HCT116 (cell line): ENCODE measurements at regions not wholly inside any gene's neighbourhood (a gene's known extent, or its start where the extent isn't known, plus 50 kb on each side); places are given as distances from the start of the nearest gene placed in this dataset.

Source experiments
- ATAC-seq: fragments of 200-7000 bp; cut with Tn5 transposase; 2 replicates; pipeline ENCODE4 v1.9.1; 2020; ENCODE audit warnings: mild to moderate bottlenecking, moderate library complexity
- BruUV-seq: library from RNA; stranded (reverse); fragments of 400-500 nt; replicated peaks from 2 replicates; lab custom pipeline; 2021; lab: Mats Ljungman, UMichigan
- CTCF ChIA-PET: fragments of 300-600 bp; sonication (Branson Sonifier 250); formaldehyde crosslinking; loops from one replicate; lab custom pipeline; 2021; ENCODE audit warnings: antibody characterized with exemption; lab: Charles Lee
- POLR2A ChIA-PET: fragments of 300-600, 350-600 bp; sonication (Branson Sonifier 250); formaldehyde crosslinking; loops from one replicate; lab custom pipeline; 2021; ENCODE audit warnings: antibody characterized with exemption; lab: Charles Lee
- RAD21 ChIA-PET, 2 experiments: fragments of 300-600 bp; sonication (Branson Sonifier 250); formaldehyde crosslinking; loops; one replicate each; lab custom pipeline; 2023; ENCODE audit warnings: low total read pairs in 2 of 2; ENCODE audit not compliant: uncharacterized antibody in 2 of 2, unreplicated experiment in 2 of 2, low non-redundant PET in 1 of 2; lab: Charles Lee
- DNase-seq: peaks from one replicate; pipeline ENCODE4 v3.0.0-alpha.2; 2010; ENCODE audit warnings: low read depth, low spot score
- H2AFZ ChIP-seq: fragments of 200-600 bp; shearing (Covaris generic), sonication (generic); 2 replicates; pipeline ENCODE4 v1.6.1; 2017; ENCODE audit warnings: low read depth, mixed run types, mixed read lengths, antibody characterized with exemption, low read length; ENCODE audit not compliant: poor library complexity, severe bottlenecking
- H3K27ac ChIP-seq: 2 replicates; pipeline ENCODE4 v1.5.1; 2012; ENCODE audit warnings: low read depth, low read length
- H3K27me3 ChIP-seq: fragments of 200-600 bp; sonication (generic); 2 replicates; pipeline ENCODE4 v1.6.1; 2016; ENCODE audit warnings: mixed run types, low read length, mixed read lengths; ENCODE audit not compliant: insufficient read depth
- H3K36me3 ChIP-seq, 2 experiments: fragments of 200-500 bp in 1 of 2; fragments of 200-600 bp in 1 of 2; sonication (Bioruptor generic) in 1 of 2; sonication (generic) in 1 of 2; 2 replicates each; pipeline versions ENCODE4 v1.5.1 to v1.6.1; 2014 to 2016; ENCODE audit warnings: low read length in 2 of 2, inconsistent platforms in 1 of 2, mixed read lengths in 1 of 2, mixed run types in 1 of 2; ENCODE audit not compliant: insufficient read depth in 2 of 2, control insufficient read depth in 1 of 2
- H3K4me1 ChIP-seq, 2 experiments: fragments of 200-600 bp in 1 of 2; sonication (generic) in 1 of 2; 2 replicates each; pipeline versions ENCODE4 v1.5.1 to v1.6.1; 2012 to 2017; ENCODE audit warnings: low read length in 2 of 2, inconsistent platforms in 1 of 2, mild to moderate bottlenecking in 1 of 2, mixed read lengths in 1 of 2, mixed run types in 1 of 2, moderate library complexity in 1 of 2; ENCODE audit not compliant: insufficient read depth in 2 of 2, control insufficient read depth in 1 of 2
- H3K4me2 ChIP-seq: fragments of 200-600 bp; sonication (generic); 2 replicates; pipeline ENCODE4 v1.6.1; 2017; ENCODE audit warnings: mixed run types, low read length, mixed read lengths
- H3K4me3 ChIP-seq, 2 experiments: fragments of 200-600 bp in 1 of 2; sonication (generic) in 1 of 2; replicated peaks in 1 of 2; 2 replicates each; pipeline ENCODE4 v1.5.1; 2011 to 2016; ENCODE audit warnings: low read length in 2 of 2, control low read depth in 1 of 2, low read depth in 1 of 2, mild to moderate bottlenecking in 1 of 2, mixed read lengths in 1 of 2, mixed run types in 1 of 2
- H3K79me2 ChIP-seq: fragments of 200-600 bp; sonication (generic); 2 replicates; pipeline ENCODE4 v1.6.1; 2017; ENCODE audit warnings: mild to moderate bottlenecking, mixed run types, low read length, moderate library complexity, mixed read lengths; ENCODE audit not compliant: insufficient read depth
- H3K9ac ChIP-seq: fragments of 200-600 bp; sonication (generic); 2 replicates; pipeline ENCODE4 v1.6.1; 2016; ENCODE audit warnings: low read length, mixed read lengths
- H3K9me2 ChIP-seq: fragments of 200-600 bp; sonication (generic), shearing (Covaris generic); 2 replicates; pipeline ENCODE4 v1.6.1; 2017; ENCODE audit warnings: mixed run types, mild to moderate bottlenecking, moderate library complexity; ENCODE audit not compliant: insufficient read depth
- H3K9me3 ChIP-seq, 2 experiments: fragments of 200-500 bp in 1 of 2; fragments of 200-600 bp in 1 of 2; sonication (Bioruptor generic) in 1 of 2; sonication (generic) in 1 of 2; 2 replicates each; pipeline ENCODE4 v1.6.1; 2014 to 2017; ENCODE audit warnings: low read length in 2 of 2, mixed read lengths in 2 of 2, inconsistent platforms in 1 of 2, low read depth in 1 of 2, mild to moderate bottlenecking in 1 of 2, mixed run types in 1 of 2, moderate library complexity in 1 of 2; ENCODE audit not compliant: control insufficient read depth in 1 of 2, insufficient read depth in 1 of 2
- H4K20me1 ChIP-seq: fragments of 200-600 bp; sonication (generic), shearing (Covaris generic); 2 replicates; pipeline ENCODE4 v1.6.1; 2017; ENCODE audit warnings: mixed run types, mild to moderate bottlenecking, moderate library complexity; ENCODE audit not compliant: insufficient read depth
- CBX3 ChIP-seq: IDR thresholded peaks from 2 replicates; pipeline ENCODE4 v1.6.1; 2012; ENCODE audit warnings: low read depth
- CEBPB ChIP-seq: IDR thresholded peaks from 2 replicates; pipeline ENCODE4 v1.6.1; 2012; ENCODE audit warnings: low read depth
- CTCF ChIP-seq, 3 experiments: fragments of 200-600 bp in 1 of 3; sonication (generic) in 1 of 3; IDR thresholded peaks in 2 of 3; conservative IDR thresholded peaks in 1 of 3; 2 replicates each; pipeline ENCODE4 v1.5.1; 2012 to 2017; ENCODE audit warnings: low read depth in 2 of 3, low read length in 2 of 3, antibody characterized with exemption in 1 of 3, borderline replicate concordance in 1 of 3, control low read depth in 1 of 3, mild to moderate bottlenecking in 1 of 3, mixed read lengths in 1 of 3, mixed run types in 1 of 3, moderate library complexity in 1 of 3; ENCODE audit not compliant: insufficient read depth in 1 of 3
- EGR1 ChIP-seq: IDR thresholded peaks from 2 replicates; pipeline ENCODE4 v1.6.1; 2012; ENCODE audit warnings: low read depth
- EZH2 ChIP-seq: fragments of 200-600 bp; sonication (generic); IDR thresholded peaks from 2 replicates; pipeline ENCODE4 v1.6.1; 2017; ENCODE audit warnings: antibody characterized with exemption, mixed run types
- EZH2phosphoT487 ChIP-seq: fragments of 200-600 bp; IDR thresholded peaks from 2 replicates; pipeline ENCODE4 v1.6.1; 2018; ENCODE audit warnings: antibody characterized with exemption, borderline replicate concordance
- FOSL1 ChIP-seq: IDR thresholded peaks from 2 replicates; pipeline ENCODE4 v1.6.1; 2012; ENCODE audit warnings: low read depth
- MAX ChIP-seq: IDR thresholded peaks from 2 replicates; pipeline ENCODE4 v1.6.1; 2012
- POLR2A ChIP-seq: IDR thresholded peaks from 2 replicates; pipeline ENCODE4 v1.7.0; 2011; ENCODE audit warnings: borderline replicate concordance; ENCODE audit not compliant: insufficient read depth, insufficient read length; ENCODE audit errors: extremely low read depth
- POLR2AphosphoS5 ChIP-seq: IDR thresholded peaks from 2 replicates; pipeline ENCODE4 v1.6.1; 2011; ENCODE audit warnings: mild to moderate bottlenecking, low read depth, low read length, moderate library complexity
- SIN3A ChIP-seq: IDR thresholded peaks from 2 replicates; pipeline ENCODE4 v1.6.1; 2012; ENCODE audit warnings: low read depth
- SP1 ChIP-seq: IDR thresholded peaks from 2 replicates; pipeline ENCODE4 v1.6.1; 2012; ENCODE audit warnings: low read depth
- SRF ChIP-seq: IDR thresholded peaks from 2 replicates; pipeline ENCODE4 v1.6.1; 2012; ENCODE audit warnings: low read depth
- TCF7L2 ChIP-seq: IDR thresholded peaks from 2 replicates; pipeline ENCODE4 v1.7.0; 2011; ENCODE audit warnings: borderline replicate concordance, inconsistent platforms; ENCODE audit not compliant: insufficient read depth, insufficient read length; ENCODE audit errors: extremely low read depth
- YY1 ChIP-seq: IDR thresholded peaks from 2 replicates; pipeline ENCODE4 v1.6.1; 2011; ENCODE audit warnings: low read length, low read depth, moderate library complexity, mild to moderate bottlenecking; ENCODE audit not compliant: insufficient replicate concordance; ENCODE audit errors: extremely low read depth
- ZNF274 ChIP-seq: fragments of 200-500 bp; sonication (Bioruptor generic); IDR thresholded peaks from 2 replicates; pipeline ENCODE4 v1.6.1; 2014; ENCODE audit warnings: mild to moderate bottlenecking, low read depth, low read length, inconsistent platforms
- intact Hi-C: fragments of 100-400 bp; cut with micrococcal nuclease; formaldehyde crosslinking; loops from 2 replicates; pipeline ENCODE4 v1.10.0; 2022
- TF ChIP-seq, protein P1 (sequence below): IDR thresholded peaks from 2 replicates; pipeline ENCODE4 v1.6.1; 2012; ENCODE audit warnings: low read depth
- TF ChIP-seq, protein P2 (sequence below): IDR thresholded peaks from 2 replicates; pipeline ENCODE4 v1.6.1; 2011; ENCODE audit warnings: mild to moderate bottlenecking, low read length, moderate library complexity; ENCODE audit not compliant: insufficient replicate concordance; ENCODE audit errors: extremely low read depth

DNA sequence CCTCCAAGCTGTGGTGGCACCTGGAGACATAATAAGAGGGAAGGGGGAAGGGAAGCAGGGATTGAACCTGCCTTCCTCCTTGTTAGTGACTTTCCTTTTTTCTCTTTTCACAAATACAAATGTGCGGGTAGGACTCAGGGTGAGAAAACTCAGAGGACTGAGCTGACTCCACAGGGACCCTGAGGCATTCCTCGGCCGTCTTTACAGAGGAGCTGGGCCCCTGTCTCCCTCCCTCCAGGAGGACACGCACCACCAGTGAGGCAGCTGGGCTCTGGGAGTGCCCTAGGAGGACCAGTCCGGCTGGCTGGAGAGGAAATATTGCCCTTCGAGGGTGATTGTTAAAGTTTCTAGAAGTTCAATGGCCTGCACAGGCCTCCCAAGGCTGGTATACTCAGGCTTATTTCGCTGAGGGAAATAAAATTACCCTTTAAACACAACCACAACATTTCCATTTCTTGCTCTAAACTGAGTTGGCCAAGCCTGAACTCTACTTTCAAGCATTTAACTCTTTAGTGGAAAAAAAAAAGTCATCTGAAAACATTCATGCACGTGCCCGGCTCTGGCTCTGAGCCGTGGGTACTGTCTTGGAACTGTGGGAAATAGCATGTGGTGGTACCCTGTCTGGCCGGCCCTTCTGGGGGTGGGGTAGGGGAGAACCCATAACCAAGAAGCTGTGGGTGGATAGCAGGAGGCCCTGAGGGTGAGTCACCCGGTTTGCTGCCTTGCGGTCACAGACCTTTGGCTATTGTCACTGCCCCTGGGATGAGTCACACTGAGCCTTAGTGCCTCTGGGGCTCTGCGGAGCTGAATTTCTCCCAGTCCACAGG is 116.0 kb downstream of the COPS8 start:
- RAD21 ChIA-PET = no interaction called here
- Histone ChIP-seq H4K20me1 (no peaks in the 10 kb centered on the region; the same call in 1 of the 2 replicates), H3K9me2 (no peaks in the 10 kb centered on the region), H3K9ac (peak overlapping the region; percentile 42), H3K4me1 (peaks cover 20 to 32% of the 10 kb centered on the region in 2 experiments), H3K27me3 (peaks cover 22% of the 10 kb centered on the region; the same call in 1 of the 2 replicates), H3K79me2 (no peaks in the 10 kb centered on the region), H2AFZ (peak overlapping the region; percentile 66), H3K4me3 (peak overlapping the region; percentile 12 to 51), H3K27ac (peak overlapping the region; percentile 25), H3K4me2 (peak overlapping the region; percentile 88), H3K9me3 (peaks cover 0 to 4% of the 10 kb centered on the region in 2 experiments; a peak in 1 of 4 replicates), H3K36me3 (no peaks in the 10 kb centered on the region)
- no TSS peak for BruUV-seq
- CTCF ChIA-PET = interaction anchor here (1.1 kb wide), 1 partner anchor 16 kb away, joined by 3 read pairs; no protein-coding TSS in a partner anchor
- ATAC-seq = peak; percentile 95
- intact Hi-C loops = no loop called here
- POLR2A ChIA-PET = no interaction called here
- DNase-seq = peak; percentile 73
- TF ChIP-seq ZNF274 (no peak), POLR2AphosphoS5 (0 out of 2 replicates have a peak, but pooled peaks have one; percentile 29), FOSL1 (peak; percentile 97), CTCF (IDR thresholded peaks at IDR 0.05 in 2 of 3, conservative IDR thresholded peaks at IDR 0.05 in 1 of 3; ENCODE audit: borderline replicate concordance in 1 of 3, insufficient read depth in 1 of 3, low read depth in 2 of 3, low read length in 2 of 3) (no peak), CBX3 (no peak), YY1 (peak; percentile 30), EZH2 (no peak), EGR1 (peak; percentile 79), EZH2phosphoT487 (no peak), SP1 (peak; percentile 81), TCF7L2 (peak; percentile 41), MAX (peak; percentile 36; the same call in 1 of the 2 replicates), SRF (no peak), CEBPB (no peak), POLR2A (no peak), SIN3A (no peak)
- TF ChIP-seq, protein P1, sequence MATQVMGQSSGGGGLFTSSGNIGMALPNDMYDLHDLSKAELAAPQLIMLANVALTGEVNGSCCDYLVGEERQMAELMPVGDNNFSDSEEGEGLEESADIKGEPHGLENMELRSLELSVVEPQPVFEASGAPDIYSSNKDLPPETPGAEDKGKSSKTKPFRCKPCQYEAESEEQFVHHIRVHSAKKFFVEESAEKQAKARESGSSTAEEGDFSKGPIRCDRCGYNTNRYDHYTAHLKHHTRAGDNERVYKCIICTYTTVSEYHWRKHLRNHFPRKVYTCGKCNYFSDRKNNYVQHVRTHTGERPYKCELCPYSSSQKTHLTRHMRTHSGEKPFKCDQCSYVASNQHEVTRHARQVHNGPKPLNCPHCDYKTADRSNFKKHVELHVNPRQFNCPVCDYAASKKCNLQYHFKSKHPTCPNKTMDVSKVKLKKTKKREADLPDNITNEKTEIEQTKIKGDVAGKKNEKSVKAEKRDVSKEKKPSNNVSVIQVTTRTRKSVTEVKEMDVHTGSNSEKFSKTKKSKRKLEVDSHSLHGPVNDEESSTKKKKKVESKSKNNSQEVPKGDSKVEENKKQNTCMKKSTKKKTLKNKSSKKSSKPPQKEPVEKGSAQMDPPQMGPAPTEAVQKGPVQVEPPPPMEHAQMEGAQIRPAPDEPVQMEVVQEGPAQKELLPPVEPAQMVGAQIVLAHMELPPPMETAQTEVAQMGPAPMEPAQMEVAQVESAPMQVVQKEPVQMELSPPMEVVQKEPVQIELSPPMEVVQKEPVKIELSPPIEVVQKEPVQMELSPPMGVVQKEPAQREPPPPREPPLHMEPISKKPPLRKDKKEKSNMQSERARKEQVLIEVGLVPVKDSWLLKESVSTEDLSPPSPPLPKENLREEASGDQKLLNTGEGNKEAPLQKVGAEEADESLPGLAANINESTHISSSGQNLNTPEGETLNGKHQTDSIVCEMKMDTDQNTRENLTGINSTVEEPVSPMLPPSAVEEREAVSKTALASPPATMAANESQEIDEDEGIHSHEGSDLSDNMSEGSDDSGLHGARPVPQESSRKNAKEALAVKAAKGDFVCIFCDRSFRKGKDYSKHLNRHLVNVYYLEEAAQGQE = no peak
- TF ChIP-seq, protein P2, sequence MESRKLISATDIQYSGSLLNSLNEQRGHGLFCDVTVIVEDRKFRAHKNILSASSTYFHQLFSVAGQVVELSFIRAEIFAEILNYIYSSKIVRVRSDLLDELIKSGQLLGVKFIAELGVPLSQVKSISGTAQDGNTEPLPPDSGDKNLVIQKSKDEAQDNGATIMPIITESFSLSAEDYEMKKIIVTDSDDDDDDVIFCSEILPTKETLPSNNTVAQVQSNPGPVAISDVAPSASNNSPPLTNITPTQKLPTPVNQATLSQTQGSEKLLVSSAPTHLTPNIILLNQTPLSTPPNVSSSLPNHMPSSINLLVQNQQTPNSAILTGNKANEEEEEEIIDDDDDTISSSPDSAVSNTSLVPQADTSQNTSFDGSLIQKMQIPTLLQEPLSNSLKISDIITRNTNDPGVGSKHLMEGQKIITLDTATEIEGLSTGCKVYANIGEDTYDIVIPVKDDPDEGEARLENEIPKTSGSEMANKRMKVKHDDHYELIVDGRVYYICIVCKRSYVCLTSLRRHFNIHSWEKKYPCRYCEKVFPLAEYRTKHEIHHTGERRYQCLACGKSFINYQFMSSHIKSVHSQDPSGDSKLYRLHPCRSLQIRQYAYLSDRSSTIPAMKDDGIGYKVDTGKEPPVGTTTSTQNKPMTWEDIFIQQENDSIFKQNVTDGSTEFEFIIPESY = no peak
